Esophagus squamous epithelium (tissue), 4 donors: ENCODE measurements at regions not wholly inside any gene's neighbourhood (a gene's known extent, or its start where the extent isn't known, plus 50 kb on each side); places are given as distances from the start of the nearest gene placed in this dataset.

Experiments
- POLR2A ChIP-seq, 4 donors: fragments of 450-650 bp; IDR thresholded peaks; one replicate each; pipeline ENCODE4 v1.6.1; 2017; ENCODE audit warnings: antibody characterized with exemption in 4 of 4, mild to moderate bottlenecking in 4 of 4, moderate library complexity in 3 of 4
- TF ChIP-seq, protein P1 (sequence below), 6 experiments: fragments of 450-650 bp in 4 of 6; fragments of 200-600 bp in 2 of 6; sonication (generic) in 2 of 6; IDR thresholded peaks; one replicate each; pipeline ENCODE4 v1.5.1; 2016 to 2019; ENCODE audit warnings: antibody characterized with exemption in 6 of 6, mild to moderate bottlenecking in 4 of 6, moderate library complexity in 4 of 6

DNA sequence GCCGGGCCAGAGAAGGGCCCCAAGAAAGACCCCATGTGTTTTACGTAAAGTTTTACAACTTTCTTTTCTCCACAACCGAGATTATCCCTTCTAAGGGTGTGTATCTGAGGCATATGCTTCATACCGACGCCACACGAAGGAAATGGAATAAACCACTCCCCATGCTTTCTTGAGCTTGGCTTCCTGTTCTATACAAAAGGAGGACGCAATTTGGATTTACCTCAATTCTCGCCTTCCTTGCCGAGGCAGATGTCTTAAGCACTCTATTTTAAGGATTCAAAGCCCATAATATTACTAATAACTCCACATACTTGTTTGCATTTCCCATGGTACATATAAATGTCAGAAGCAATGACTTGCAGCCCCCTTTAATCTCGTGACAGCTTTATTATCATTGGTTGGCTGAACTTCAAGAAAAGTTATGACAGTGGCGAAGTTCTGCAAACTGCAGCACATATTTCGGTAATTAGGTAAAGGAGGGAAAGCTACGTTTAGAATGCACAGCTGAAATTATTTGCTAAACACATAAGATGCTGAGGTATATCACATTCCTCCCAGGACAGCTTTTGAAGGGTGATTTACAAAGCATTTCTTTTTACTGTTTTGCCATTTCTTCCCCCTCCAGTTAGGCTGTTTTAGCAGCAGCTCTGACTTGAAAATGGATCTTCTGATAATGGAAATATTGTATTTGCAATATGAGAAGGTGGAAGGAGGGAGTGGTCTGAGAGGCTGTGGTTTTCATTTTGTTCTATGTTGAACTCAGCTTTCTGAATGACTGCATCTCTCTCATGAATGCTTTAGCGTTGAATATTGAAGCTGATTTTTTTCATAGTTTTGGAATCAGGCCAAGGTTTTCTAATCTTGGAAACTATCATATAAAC lies 330.5 kb downstream of the EPHA7 start:
- TF ChIP-seq, protein P1, sequence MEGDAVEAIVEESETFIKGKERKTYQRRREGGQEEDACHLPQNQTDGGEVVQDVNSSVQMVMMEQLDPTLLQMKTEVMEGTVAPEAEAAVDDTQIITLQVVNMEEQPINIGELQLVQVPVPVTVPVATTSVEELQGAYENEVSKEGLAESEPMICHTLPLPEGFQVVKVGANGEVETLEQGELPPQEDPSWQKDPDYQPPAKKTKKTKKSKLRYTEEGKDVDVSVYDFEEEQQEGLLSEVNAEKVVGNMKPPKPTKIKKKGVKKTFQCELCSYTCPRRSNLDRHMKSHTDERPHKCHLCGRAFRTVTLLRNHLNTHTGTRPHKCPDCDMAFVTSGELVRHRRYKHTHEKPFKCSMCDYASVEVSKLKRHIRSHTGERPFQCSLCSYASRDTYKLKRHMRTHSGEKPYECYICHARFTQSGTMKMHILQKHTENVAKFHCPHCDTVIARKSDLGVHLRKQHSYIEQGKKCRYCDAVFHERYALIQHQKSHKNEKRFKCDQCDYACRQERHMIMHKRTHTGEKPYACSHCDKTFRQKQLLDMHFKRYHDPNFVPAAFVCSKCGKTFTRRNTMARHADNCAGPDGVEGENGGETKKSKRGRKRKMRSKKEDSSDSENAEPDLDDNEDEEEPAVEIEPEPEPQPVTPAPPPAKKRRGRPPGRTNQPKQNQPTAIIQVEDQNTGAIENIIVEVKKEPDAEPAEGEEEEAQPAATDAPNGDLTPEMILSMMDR (IDR thresholded peaks at IDR 0.05) = no peak
- TF ChIP-seq POLR2A (IDR thresholded peaks at IDR 0.05) = no peak
